ENCODE measurements at regions not wholly inside any gene's neighbourhood (a gene's known extent, or its start where the extent isn't known, plus 50 kb on each side); places are given as distances from the start of the nearest gene placed in this dataset.

GRCh38 chr6:37109714-37110499, 60.0 kb upstream of the PIM1 start:
- H3K9me2 ChIP-seq (ENCODE audit: insufficient read depth): no peaks in the 10 kb centered on the region
- RAD21 ChIA-PET (ENCODE audit: low non-redundant PET in 1 of 2, low total read pairs in 2 of 2, uncharacterized antibody in 2 of 2, unreplicated experiment in 2 of 2): no interaction called here
- peaks cover 2 to 3% of the 10 kb centered on the region in 2 experiments; a peak in 3 of 4 replicates for H3K4me1 ChIP-seq (ENCODE audit: control insufficient read depth in 1 of 2, insufficient read depth in 2 of 2, low read length in 2 of 2)
- TF ChIP-seq RAD21 (IDR thresholded peaks at IDR 0.05; ENCODE audit: low read depth): no peak
- no peak for TF ChIP-seq CBX3 (IDR thresholded peaks at IDR 0.05; ENCODE audit: low read depth)
- TF ChIP-seq JUND (IDR thresholded peaks at IDR 0.05): no peak
- no peak for TF ChIP-seq TCF7L2 (IDR thresholded peaks at IDR 0.05; ENCODE audit: borderline replicate concordance, extremely low read depth, insufficient read depth, insufficient read length)
- TF ChIP-seq POLR2A (IDR thresholded peaks at IDR 0.05; ENCODE audit: borderline replicate concordance, extremely low read depth, insufficient read depth, insufficient read length): no peak
- no peak for TF ChIP-seq MAX (IDR thresholded peaks at IDR 0.05)
- no peak for TF ChIP-seq REST (IDR thresholded peaks at IDR 0.05; ENCODE audit: low read depth)
- TF ChIP-seq EZH2 (IDR thresholded peaks at IDR 0.05): no peak
- TF ChIP-seq YY1 (IDR thresholded peaks at IDR 0.05; ENCODE audit: extremely low read depth, insufficient replicate concordance, low read depth, low read length): no peak
- TF ChIP-seq ZFX (IDR thresholded peaks at IDR 0.05): no peak
- TF ChIP-seq EGR1 (IDR thresholded peaks at IDR 0.05; ENCODE audit: low read depth): no peak
- TF ChIP-seq ZNF274 (IDR thresholded peaks at IDR 0.05; ENCODE audit: low read depth, low read length): no peak
- no peak for TF ChIP-seq EZH2phosphoT487 (IDR thresholded peaks at IDR 0.05; ENCODE audit: borderline replicate concordance)
- TF ChIP-seq FOSL1 (IDR thresholded peaks at IDR 0.05; ENCODE audit: low read depth): no peak
- no peak for TF ChIP-seq ELF1 (IDR thresholded peaks at IDR 0.05; ENCODE audit: borderline replicate concordance, low read depth)
- TF ChIP-seq SP1 (IDR thresholded peaks at IDR 0.05; ENCODE audit: low read depth): no peak
- no peak for TF ChIP-seq POLR2AphosphoS5 (IDR thresholded peaks at IDR 0.05; ENCODE audit: low read depth, low read length)
- no peak for TF ChIP-seq SIN3A (IDR thresholded peaks at IDR 0.05; ENCODE audit: low read depth)
- no peak for TF ChIP-seq CTCF (IDR thresholded peaks at IDR 0.05 in 2 of 3, conservative IDR thresholded peaks at IDR 0.05 in 1 of 3; ENCODE audit: borderline replicate concordance in 1 of 3, insufficient read depth in 1 of 3, low read depth in 2 of 3, low read length in 2 of 3)
- H3K36me3 ChIP-seq (ENCODE audit: control insufficient read depth in 1 of 2, insufficient read depth in 2 of 2, low read length in 2 of 2): no peaks in the 10 kb centered on the region
- H3K9ac ChIP-seq (ENCODE audit: low read length): no peak overlapping the region
- BruUV-seq (replicated peaks): no TSS peak
- H3K79me2 ChIP-seq (ENCODE audit: insufficient read depth, low read length): no peaks in the 10 kb centered on the region
- H3K4me2 ChIP-seq (ENCODE audit: low read length): no peak overlapping the region
- CTCF ChIA-PET: interaction anchor here (1.4 kb wide), 1 partner anchor 18 kb away, joined by 3 read pairs; no protein-coding TSS in a partner anchor
- H3K27ac ChIP-seq (ENCODE audit: low read depth, low read length): no peak overlapping the region
- H3K4me3 ChIP-seq (replicated peaks in 1 of 2; ENCODE audit: low read depth in 1 of 2, low read length in 2 of 2): no peak overlapping the region
- H3K27me3 ChIP-seq (ENCODE audit: insufficient read depth, low read length): no peaks in the 10 kb centered on the region
- no peaks in the 10 kb centered on the region for H4K20me1 ChIP-seq (ENCODE audit: insufficient read depth)
- H3K9me3 ChIP-seq (ENCODE audit: control insufficient read depth in 1 of 2, insufficient read depth in 1 of 2, low read depth in 1 of 2, low read length in 2 of 2): no peaks in the 10 kb centered on the region
- intact Hi-C loops (cut with micrococcal nuclease): no loop called here
- ATAC-seq (no peak), DNase-seq (ENCODE audit: low read depth, low spot score) (no peak)
- no peak overlapping the region for H2AFZ ChIP-seq (ENCODE audit: low read depth, low read length, poor library complexity, severe bottlenecking)
- POLR2A ChIA-PET: no interaction called here
